ENCODE measurements at regions not wholly inside any gene's neighbourhood (a gene's known extent, or its start where the extent isn't known, plus 50 kb on each side); places are given as distances from the start of the nearest gene placed in this dataset.

DNA sequence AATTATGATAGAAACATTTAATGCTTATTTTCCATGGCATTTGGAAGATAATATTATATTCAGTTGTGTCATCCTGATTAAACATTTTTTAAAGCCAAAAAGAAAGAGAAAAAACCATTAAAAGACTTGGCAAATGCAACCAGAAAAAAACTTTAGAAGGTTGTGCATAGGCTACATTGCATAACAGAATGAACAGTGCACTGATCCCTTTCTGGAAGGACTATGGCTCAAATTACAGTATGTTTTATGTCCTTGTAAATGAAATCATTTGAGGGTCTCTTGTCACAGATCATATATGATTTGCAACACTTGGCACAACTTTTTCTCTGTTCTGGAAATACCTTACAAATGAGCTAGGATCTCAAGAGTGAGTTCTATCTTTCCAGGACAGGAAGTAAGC, 275.2 kb upstream of the FLRT2 start:
- H3K9me3 Mint-ChIP-seq = peaks cover 0 to 9% (median 5%) of the 10 kb centered on the region in 7 donors
- H3K4me1 ChIP-seq (ENCODE audit: control insufficient read depth in 1 of 2, insufficient read depth in 2 of 2, low read length in 2 of 2) = no peaks in the 10 kb centered on the region
- H3K36me3 Mint-ChIP-seq = no peaks in the 10 kb centered on the region
- no peaks in the 10 kb centered on the region for H4K20me1 ChIP-seq (ENCODE audit: insufficient read depth, low read length)
- H3K4me1 Mint-ChIP-seq = no peaks in the 10 kb centered on the region
- no peaks in the 10 kb centered on the region for H3K79me2 ChIP-seq (ENCODE audit: insufficient read depth, low read length)
- intact Hi-C loops (cut with micrococcal nuclease) = no loop called here
- no peak for DNase-seq
- peaks cover 0 to 2% (median 0%) of the 10 kb centered on the region in 3 donors for H3K27me3 Mint-ChIP-seq (ENCODE audit: low read depth in 3 of 3)
- H3K4me3 ChIP-seq (replicated peaks in 1 of 3; ENCODE audit: low read depth in 2 of 3, low read length in 3 of 3) = no peak overlapping the region
- H3K27ac Mint-ChIP-seq = no peak overlapping the region
- TF ChIP-seq, protein P1, sequence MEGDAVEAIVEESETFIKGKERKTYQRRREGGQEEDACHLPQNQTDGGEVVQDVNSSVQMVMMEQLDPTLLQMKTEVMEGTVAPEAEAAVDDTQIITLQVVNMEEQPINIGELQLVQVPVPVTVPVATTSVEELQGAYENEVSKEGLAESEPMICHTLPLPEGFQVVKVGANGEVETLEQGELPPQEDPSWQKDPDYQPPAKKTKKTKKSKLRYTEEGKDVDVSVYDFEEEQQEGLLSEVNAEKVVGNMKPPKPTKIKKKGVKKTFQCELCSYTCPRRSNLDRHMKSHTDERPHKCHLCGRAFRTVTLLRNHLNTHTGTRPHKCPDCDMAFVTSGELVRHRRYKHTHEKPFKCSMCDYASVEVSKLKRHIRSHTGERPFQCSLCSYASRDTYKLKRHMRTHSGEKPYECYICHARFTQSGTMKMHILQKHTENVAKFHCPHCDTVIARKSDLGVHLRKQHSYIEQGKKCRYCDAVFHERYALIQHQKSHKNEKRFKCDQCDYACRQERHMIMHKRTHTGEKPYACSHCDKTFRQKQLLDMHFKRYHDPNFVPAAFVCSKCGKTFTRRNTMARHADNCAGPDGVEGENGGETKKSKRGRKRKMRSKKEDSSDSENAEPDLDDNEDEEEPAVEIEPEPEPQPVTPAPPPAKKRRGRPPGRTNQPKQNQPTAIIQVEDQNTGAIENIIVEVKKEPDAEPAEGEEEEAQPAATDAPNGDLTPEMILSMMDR (IDR thresholded peaks at IDR 0.05) = no peak
- no peaks in the 10 kb centered on the region for H3K9me3 ChIP-seq (replicated peaks in 1 of 2; ENCODE audit: control insufficient read depth in 1 of 2, insufficient read depth in 1 of 2, low read length in 2 of 2)
- no peaks in the 10 kb centered on the region for H3K27me3 ChIP-seq (ENCODE audit: control insufficient read depth in 2 of 2, insufficient read depth in 2 of 2, low read length in 2 of 2)
- H3K4me2 ChIP-seq (replicated peaks; ENCODE audit: extremely low read depth, low read length, poor library complexity, severe bottlenecking) = no peak overlapping the region
- no peak overlapping the region for H3K9ac ChIP-seq (ENCODE audit: insufficient read depth, low read length, poor library complexity, severe bottlenecking)
- no peak overlapping the region for H2AFZ ChIP-seq (ENCODE audit: insufficient read depth, low read depth, low read length, poor library complexity, severe bottlenecking)
- H3K27ac ChIP-seq (ENCODE audit: low read depth in 1 of 2, low read length in 2 of 2) = no peak overlapping the region
- no peak overlapping the region for H3K4me3 Mint-ChIP-seq
- no peaks in the 10 kb centered on the region for H3K36me3 ChIP-seq (replicated peaks in 1 of 2; ENCODE audit: control insufficient read depth in 1 of 2, insufficient read depth in 2 of 2, low read length in 2 of 2)

DNA sequence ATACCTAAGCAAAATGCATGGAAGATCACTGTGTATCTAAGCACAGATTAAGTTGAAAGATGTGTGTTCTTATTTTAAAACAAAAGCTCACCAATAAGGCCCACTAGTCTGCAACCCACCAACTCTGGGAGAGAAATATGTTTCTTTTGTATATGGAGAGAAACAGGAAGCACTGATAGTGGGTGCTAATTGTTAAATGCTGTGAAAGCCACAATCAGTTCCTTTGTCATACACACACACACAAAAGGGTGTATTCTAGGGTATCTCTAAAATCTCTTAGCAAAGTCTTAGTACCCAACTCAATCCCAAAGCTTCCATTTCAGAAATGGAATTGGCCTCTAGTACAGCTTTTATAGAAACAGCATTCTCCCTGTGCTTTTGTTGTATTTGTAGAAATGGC, 272.7 kb upstream of the FLRT2 start:
- no peaks in the 10 kb centered on the region for H3K9me3 ChIP-seq (replicated peaks in 1 of 2; ENCODE audit: control insufficient read depth in 1 of 2, insufficient read depth in 1 of 2, low read length in 2 of 2)
- no peaks in the 10 kb centered on the region for H3K27me3 ChIP-seq (ENCODE audit: control insufficient read depth in 2 of 2, insufficient read depth in 2 of 2, low read length in 2 of 2)
- H3K27ac ChIP-seq (ENCODE audit: low read depth in 1 of 2, low read length in 2 of 2) = no peak overlapping the region
- no peaks in the 10 kb centered on the region for H3K27me3 Mint-ChIP-seq (ENCODE audit: low read depth in 3 of 3)
- no peaks in the 10 kb centered on the region for H3K36me3 Mint-ChIP-seq
- peaks cover 4 to 16% (median 8%) of the 10 kb centered on the region in 7 donors for H3K9me3 Mint-ChIP-seq
- no peaks in the 10 kb centered on the region for H3K4me1 ChIP-seq (ENCODE audit: control insufficient read depth in 1 of 2, insufficient read depth in 2 of 2, low read length in 2 of 2)
- no peaks in the 10 kb centered on the region for H3K4me1 Mint-ChIP-seq
- no peak overlapping the region for H3K4me3 Mint-ChIP-seq
- no peak overlapping the region for H3K4me3 ChIP-seq (replicated peaks in 1 of 3; ENCODE audit: low read depth in 2 of 3, low read length in 3 of 3)
- TF ChIP-seq, protein P1 (IDR thresholded peaks at IDR 0.05) = no peak
- no peak for DNase-seq
- no peaks in the 10 kb centered on the region for H4K20me1 ChIP-seq (ENCODE audit: insufficient read depth, low read length)
- no peaks in the 10 kb centered on the region for H3K36me3 ChIP-seq (replicated peaks in 1 of 2; ENCODE audit: control insufficient read depth in 1 of 2, insufficient read depth in 2 of 2, low read length in 2 of 2)
- H3K27ac Mint-ChIP-seq = no peak overlapping the region
- no peaks in the 10 kb centered on the region for H3K79me2 ChIP-seq (ENCODE audit: insufficient read depth, low read length)
- H3K9ac ChIP-seq (ENCODE audit: insufficient read depth, low read length, poor library complexity, severe bottlenecking) = no peak overlapping the region
- intact Hi-C loops (cut with micrococcal nuclease) = no loop called here
- no peak overlapping the region for H3K4me2 ChIP-seq (replicated peaks; ENCODE audit: extremely low read depth, low read length, poor library complexity, severe bottlenecking)
- no peak overlapping the region for H2AFZ ChIP-seq (ENCODE audit: insufficient read depth, low read depth, low read length, poor library complexity, severe bottlenecking)

Measured in CD14-positive monocyte (primary cell).